Fibroblast of gingiva (primary cell): ENCODE measurements at regions not wholly inside any gene's neighbourhood (a gene's known extent, or its start where the extent isn't known, plus 50 kb on each side); places are given as distances from the start of the nearest gene placed in this dataset.
"Not testable (repeated sequence)": the region's sequence is repeated elsewhere in the genome, so short reads cannot be mapped to it uniquely, and the experiment has no call there.

ENCODE experiments used
- DNase-seq: peaks from one replicate; pipeline ENCODE4 v3.0.0-alpha.2; 2011; ENCODE audit warnings: low read depth

DNA sequence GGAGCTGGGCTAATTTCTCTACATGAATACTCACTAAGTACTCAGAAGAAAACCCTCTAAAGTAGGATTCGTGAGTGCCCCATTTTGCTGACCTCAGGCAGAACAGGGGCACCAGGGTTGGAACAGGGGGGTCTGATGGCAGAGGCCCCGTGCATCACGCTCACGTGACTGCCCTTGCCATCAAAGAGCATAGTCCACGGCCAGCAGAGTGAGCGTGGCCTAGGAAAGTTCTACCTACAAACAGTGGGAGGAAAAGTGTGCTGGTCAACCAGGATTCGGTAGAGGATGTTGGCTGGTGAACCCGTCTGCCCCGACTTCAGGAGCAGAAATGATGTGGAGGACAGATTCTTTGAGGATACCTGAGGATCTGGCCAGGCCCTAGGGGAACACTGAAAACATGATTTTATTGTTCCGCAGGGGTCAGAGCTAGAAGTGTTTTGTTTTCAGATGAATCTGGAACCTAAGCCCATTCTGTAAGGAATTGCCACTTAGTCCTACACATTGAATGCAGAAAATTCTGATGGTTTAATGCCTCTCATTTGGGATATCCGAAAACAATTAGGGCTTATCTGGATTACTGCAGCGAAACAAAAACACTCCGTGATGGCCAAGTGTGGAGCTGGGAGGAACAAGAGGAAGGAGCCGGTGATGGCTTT, 138.8 kb upstream of the SHH start:
- no peak for DNase-seq

DNA sequence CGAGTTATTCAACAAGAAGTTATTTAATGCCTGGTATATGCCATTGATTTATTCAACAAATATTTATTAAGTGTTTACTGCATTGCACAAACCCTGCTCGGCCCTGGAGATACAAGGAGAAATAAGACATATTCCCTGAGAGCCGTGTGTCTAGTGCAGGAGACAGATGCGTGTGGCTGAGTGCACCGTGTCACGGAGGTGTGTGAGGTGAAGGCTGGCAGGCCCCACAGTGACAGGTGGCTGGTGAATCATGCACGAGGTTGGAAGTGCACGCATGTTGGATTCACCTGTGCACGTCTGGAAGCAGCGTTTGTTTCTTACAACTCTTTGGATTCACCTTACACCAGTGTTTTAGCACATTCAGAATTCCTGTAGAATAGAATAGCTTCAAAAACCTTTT, 136.6 kb upstream of the SHH start:
- no peak for DNase-seq

DNA sequence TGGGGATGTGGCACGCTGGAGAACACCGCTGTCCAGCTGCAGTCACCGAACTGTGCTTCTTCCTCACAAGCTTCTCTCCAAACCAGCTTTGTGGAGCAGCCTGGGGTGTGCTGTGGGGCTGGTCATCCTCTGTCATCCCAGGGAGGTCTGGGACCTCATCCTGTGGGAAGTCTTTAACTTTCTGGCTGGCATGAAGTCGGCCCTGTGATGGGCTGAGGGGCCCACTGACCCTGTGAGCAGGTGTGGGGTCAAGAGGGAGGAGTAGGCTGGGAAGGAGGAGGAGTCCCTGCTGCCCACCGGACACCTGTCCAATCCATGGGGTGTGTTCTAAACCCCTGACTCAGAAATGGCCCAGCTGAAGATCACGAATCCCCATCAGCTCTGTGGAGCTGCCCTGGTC, 136.2 kb upstream of the SHH start:
- no peak for DNase-seq

DNA sequence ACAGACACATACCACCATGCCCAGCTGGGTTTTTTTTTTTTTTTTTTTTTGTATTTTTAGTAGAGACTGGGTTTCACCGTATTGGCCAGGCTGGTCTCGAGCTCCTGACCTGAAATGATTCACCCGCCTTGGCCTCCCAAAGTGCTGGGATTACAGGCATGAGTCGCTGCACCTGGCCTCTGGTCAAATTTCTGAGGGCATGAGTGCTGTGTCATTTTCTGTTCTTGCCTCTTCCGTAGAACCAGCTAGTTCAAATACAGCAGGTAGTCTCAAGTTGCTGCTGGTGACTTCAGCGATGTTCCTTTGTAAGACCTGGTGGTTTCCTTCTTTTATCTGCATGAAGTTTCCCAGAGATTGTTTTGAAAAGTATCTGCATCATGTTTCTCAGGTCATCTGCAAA, 134.8 kb upstream of the SHH start:
- DNase-seq = no peak

DNA sequence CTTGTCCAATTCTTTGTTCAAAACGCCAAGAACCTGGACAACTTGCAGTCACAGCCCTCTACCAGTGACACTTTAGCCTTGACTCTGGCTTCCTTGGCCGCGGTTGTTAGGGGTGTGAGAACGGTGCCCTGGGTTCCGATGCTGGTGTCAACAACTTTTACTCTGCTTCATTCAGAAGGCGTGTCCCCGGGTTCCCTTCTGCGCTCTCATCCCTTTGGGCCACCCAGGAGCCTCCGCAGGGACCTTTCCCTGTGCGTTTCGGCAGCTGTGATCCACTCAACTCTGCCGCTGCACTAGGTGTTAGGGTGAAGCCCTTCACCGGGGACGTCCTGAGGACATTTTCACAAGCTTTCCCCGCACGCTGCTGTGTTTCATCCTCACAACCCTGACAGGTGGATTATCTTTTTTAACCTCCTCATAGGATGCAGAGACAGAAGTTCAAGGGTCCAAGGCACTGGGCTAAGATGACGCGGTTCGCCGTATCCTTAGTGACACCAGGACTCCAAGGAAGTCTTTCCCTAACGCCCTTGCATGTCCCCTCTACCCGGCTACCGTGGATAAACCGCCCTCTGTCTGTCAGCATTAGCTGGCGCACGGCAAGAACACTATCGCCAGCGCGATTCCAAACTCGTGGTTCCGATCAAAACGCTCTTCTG, 133.5 kb upstream of the SHH start:
- DNase-seq = no peak

DNA sequence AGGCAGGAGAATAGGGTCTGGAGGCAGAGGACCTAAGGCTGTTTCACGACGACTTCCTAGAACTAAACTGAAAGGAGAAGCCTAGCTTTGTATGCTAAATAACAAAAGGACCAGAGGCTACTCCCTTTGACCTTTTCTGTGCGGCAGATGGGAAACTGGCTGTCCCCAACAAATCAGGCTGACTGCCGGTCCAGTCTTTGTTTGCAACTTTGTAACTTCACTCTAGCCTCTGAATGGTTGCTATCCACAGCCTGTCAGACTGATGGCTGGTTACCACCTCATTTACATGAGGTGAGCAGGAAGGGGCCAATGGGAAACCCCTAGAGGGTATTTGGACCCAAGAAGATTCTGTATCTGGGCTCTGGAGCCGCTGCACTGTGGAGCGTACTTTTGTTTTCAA, 132.6 kb upstream of the SHH start:
- no peak for DNase-seq

DNA sequence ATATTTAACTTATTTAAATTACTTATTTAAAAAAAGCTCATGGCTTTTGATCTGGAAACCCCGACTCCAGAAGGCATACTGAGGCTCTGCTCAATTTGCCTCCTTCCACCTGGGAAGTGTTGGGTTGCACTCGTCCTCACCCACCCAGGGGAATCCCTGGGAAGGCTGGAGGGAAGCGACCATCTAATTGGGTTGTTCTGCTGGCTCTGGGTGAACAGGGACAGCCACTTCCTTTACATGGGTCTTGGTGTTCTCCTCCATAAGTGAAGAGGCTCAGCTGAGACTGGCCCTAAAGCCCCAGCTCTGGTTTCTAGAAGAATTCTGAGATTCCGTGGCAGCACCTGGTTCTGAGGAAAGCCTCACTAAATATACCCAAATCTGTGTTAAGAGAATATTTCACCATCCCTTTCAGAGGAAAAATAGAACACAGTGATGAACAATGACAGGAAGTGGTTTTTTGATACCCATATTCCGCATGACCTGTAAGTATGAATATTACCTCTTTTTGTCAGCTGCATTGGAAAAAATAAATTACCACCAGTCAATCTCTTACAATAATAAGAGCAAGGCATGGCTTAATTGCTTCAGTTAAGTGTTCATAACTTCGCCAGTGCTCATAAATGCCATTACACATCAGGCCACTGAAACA, 131.1 kb upstream of the SHH start:
- DNase-seq = no peak

DNA sequence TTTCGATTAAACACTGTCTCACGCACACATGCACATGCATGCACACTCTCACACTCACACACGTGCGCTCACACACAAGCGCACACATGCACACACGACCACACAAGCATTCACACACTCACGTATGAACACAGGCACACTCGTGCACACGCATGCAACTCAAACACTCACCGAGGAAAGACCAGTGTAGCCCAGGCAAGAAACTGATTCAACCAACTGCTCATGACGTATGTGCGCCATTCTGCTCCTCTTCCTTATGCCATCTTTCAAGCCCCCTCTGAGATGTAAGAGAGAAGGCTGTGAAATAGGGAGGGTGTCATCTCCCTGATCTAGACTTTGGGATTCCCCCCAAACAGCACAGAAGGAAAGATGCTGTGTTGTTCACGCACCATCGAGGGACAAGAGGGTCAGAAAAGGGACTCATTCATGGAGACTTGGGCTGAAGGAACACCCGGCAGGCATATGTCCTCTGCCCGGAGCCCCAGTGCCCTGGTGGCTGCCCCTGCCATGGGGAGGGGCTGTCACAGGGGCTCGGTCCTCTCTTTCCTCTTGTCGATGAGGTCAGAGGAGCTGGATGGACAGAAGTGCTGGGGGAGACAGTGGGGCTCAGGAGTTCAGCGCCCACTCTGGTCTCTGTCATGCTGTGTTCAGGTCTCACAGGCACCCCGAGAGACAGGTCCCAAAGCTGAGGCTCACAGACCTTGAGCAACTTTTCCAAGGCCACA, 130.1 kb upstream of the SHH start:
- no peak for DNase-seq

DNA sequence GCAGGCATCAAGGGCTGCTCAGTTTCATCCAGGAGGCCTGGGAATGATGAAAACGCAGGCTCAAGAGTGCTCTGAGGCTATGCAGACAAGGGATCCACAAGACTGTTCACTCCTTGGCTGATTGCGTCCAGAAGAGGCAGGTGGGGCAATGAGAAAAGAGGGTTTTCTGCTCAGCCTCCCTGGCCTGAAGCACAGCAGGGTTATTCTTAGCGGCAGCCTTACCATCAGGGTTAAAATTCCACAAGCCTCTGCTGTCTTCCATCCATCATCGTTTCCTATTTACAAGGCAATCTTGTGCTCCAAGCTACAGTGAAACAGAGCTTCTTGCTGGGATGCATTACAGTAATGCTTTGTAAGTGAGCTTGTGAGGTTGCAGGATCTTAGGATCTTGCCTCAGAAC, 129.4 kb upstream of the SHH start:
- no peak for DNase-seq

DNA sequence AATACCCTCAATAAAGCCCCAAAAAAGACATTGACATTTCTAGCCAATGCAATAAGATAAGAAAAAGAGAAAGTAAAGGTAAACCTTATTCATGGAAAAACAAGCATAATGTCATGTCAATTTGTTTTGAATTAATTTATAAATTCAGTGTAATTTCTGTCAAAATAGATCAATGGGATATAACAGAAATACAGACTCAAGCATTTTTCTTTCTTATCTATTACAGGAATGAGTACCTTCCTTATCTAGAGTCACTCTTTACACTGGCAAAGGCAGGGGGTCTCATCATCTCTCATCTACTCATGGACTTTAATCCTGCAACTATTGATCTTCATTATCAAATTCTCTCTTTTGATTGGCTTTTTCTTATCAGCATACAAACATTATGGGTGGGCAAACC, 127.1 kb upstream of the SHH start:
- no peak for DNase-seq

DNA sequence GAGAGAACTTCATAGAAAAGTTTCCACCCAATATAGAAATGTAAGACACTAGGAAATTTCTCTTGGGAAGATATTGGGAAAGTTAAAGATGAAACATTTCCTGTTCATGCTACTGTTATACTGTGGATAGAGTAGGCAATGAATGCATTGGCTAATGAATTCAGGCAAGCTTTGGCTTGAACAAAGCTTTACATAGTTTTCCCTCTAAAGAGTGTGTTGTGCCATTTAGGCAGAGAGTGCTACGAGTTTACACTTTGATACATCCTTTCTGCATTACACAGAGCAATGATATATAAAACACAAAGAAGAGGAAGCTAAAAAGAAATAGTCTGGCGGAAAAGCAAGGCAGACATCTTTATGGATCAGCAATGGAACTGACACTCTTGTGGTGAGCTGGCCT, 125.9 kb upstream of the SHH start:
- DNase-seq = no peak

DNA sequence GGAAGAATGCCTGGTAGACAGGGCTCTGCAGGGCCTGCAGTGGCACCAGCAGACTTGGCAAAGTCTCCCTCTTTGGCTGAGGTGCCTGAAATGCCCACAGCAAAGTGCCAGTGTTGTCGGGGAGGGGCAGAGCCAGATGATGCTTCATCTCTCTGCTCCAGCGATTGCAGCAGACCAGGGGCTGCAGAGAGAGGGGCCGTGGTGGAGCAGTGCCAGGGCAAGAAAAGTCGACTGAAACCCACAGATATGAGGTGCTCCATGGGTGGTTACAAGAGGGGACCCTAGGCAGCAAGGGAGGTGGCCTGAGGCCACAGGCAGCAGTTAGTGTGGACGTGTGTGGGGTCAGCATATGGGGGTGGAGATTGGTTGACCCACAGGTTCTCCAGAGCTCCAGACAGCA, 123.5 kb upstream of the SHH start:
- no peak for DNase-seq

DNA sequence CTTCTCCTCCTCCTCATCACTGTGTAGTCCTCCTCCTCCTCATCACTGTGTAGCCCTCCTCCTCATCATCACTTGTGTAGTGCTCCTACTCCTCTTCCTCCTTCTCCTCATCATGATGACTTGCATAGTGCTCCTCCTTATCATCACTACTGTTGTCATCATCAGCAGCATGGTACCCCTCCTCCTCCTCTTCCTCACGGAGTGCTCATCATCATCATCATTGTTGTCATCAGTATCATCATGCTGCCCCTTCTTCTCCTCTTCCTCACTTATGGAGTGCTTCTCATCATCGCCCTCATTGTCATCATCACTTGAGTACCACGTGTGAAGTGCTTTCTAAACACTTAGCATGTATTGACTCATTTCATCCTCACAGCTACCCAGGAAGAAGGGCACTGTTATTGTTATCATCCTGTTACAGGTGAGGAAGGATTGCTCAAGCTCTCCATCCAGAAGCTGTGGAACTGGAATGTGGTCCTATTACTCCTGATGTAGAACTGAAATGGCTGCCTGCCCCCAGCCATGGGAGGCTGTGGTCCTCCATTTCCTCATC, 122.8 kb upstream of the SHH start:
- no peak for DNase-seq

DNA sequence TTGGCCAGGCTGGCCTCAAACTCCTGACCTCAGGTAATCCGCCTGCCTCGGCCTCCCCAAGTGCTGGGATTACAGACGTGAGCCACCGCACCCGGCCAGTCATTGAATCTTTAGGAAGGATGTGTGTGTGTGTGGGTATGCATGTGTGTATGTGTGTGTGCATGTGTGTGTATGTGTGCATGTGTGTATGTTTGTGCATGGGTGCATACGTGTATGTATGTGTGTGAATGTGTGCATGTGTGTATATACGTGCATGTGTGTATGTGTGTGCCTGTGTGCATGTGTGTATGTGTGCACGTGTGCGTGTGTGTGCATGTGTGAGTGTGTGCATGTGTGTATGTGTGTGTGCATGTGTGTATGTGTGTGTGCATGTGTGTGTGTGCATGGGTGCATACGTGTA, 120.1 kb upstream of the SHH start:
- not testable (repeated sequence) for DNase-seq

DNA sequence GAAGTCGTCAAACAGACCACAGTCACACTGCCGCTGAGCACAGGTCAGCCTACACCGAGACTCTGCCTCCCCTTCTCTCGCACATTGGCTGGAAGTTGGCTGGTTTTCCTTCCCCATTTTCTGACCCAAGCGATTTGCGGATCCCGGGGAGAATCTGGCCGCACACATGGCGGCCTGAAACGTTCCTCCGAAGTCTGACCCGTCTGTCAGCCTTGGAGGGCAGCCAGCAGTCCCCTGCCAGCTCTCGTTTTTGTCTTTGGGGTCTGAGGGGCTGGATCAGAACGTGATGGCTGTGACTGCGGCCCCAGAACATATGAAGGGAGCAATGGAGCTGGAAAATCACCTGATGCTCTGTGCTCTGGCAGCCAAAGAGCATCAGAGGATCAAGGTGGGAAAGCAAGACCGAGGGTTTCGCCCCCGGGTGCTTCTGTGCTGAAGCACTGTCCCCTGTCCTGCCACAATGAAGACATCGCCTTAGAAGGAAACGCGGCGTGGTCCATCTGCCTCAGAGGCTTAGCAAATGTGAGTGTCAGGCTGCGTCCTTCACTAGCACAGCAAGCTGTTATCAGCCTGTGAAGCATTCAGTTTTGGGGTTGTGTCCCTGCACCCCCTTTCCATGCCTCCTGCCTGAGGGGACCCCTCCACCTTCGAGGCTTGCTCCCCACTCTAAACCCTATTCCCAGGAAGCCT, 119.3 kb upstream of the SHH start:
- no peak for DNase-seq

DNA sequence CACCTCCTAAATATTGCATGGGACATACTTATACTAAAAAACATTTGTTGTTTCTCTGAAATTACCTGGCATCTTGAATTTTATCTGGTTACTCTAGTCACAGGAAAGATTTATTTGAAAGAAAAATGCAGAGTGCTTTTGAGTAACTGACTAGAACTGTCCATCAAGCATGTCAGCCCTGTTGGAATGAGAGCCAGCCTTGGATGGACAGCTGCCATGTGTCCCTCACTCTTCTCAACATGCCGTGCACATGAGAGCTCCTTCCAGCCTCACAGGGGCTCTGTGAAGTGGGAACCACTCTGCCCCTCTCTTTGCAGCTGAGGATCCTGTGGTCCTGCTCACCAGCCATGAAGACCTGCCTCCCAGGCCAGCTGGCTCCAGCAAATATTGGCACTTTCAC, 118.3 kb upstream of the SHH start:
- no peak for DNase-seq

DNA sequence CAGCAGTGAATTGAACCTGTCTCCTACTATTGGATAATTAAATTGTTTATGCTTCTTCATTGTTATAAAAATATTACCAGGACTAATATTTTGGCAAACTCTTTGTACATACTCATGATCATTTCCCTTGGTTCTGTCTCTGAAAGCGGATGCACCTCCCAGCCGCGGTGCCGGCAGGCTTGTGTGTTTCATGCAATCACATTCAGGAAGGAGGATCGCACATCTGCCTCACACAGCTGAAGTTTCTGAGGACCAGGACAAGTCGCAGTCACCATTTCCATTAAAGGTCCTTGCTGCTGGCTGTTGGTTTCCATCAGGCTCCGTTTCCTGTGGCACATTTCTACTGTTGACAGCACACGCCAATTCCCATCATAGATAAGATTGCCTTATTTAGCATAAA, 117.8 kb upstream of the SHH start:
- DNase-seq = no peak

DNA sequence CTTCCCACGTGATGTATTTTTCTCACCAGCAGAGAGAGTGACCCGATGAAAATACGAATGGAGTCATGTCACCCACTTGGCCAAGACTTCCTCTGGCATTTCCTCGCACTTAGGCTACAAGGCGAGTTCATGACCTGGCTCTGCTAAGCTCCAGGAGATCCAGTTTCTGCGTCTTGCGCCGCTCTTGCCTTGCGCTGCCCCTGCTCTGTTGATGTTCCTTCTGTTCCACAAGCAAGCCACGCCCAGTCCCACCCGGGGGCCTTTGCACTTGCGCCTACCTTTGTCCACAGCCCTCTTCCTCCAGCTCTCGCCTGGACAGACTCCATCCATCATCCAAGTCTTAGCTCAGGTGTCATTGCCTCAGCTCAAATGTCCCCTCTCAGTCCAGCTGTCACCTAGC, 116.3 kb upstream of the SHH start:
- no peak for DNase-seq

DNA sequence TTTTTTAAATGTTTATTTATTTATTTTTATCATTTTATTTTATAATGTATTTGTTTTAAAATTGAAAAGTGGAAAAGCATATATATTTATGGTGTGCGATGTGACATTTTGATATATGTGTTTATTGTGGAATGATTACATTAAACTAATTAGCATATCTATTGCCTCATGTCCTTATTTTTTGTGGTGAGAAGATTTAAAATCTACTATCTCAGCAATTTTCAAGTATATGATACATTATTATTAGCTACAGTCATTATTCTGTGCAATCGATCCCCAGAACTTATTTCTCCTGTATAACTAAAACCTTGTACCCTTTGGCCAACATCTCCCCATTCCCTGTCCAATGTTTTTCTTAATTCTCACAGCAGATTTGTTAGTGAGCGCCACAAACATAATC, 115.6 kb upstream of the SHH start:
- DNase-seq = no peak

DNA sequence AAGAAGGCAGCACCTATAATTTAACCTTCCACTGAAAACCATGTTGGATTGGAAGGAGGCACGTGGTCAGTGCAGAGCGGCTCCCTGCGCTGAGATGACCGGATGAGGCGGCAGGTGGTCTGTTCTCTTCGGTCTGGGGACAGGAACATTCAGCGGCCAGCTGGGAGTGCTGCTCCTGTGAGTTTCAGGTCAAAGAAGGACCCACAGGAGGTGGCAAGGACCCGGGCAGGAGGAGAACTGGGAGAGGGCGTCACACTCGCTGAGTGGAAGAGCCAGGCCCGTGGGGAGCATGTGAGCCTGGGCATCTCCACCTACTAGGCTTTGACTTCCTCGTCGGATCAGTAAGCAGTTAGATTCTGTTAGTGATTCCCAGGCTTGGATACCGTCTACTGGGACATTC, 113.4 kb upstream of the SHH start:
- DNase-seq = no peak

DNA sequence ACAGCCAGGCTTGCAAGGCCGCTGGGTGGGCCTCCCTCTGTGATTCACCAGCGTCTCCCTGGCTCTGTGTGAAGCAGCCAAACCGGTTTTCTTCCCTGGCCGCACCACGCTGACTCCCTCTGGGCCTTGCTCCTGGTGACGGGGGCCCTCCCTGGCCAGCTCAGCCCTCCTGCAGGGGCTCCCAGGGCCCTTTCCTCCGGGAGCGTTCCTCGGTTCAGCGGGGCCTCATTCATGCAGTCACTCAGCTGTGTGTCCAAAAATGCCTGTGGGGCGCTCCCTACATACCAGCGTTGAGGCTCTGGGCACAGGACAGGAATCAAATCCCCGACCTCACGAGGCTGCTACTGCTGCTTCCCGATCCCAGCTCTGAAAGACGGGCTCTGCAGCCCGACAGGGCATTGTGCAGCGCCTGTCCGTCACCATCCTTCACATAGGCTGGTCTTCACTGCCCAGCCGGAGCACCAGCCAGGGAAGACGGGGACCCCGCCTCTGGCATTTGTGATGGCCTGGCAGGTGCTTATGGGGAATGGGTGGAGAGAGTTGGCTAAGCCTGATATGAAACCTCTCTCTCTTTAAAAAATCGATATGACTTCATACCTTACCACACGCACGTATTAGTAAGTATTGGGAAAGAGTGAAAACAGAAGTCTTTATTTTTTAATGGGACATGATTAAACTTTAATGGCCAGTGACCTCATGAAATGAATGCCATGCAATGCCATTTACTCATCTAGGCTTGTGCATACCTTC, 110.0 kb upstream of the SHH start:
- DNase-seq = no peak

DNA sequence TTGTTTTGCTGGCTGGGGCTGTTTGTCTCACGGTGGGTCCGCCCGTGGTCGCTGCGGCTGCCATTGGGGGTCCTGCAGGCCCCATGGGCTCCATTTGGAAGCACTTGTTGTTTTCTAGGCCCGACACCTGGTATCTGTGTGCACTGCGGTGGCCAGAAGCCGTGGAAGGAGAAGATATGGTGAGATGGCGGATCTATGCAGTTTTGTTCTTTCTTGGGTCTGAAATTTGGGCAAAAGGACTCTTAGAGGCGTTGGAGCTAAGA, 109.5 kb upstream of the SHH start:
- no peak for DNase-seq
